Tibial nerve (tissue), 4 donors: ENCODE measurements at regions not wholly inside any gene's neighbourhood (a gene's known extent, or its start where the extent isn't known, plus 50 kb on each side); places are given as distances from the start of the nearest gene placed in this dataset.

ENCODE experiments used
- DNase-seq, 2 donors: peaks; one replicate each; pipeline ENCODE4 v3.0.0-alpha.2; 2019; ENCODE audit warnings: low spot score in 2 of 2
- H3K27ac ChIP-seq, 4 donors: fragments of 200-600 bp; sonication (generic) in 3 of 4; one replicate each; pipeline ENCODE4 v1.5.1; 2017 to 2019; ENCODE audit warnings: mild to moderate bottlenecking in 1 of 4
- H3K27me3 ChIP-seq, 2 donors: fragments of 200-600 bp; sonication (generic) in 1 of 2; one replicate each; pipeline versions ENCODE4 v1.5.1 to v1.6.0; 2017 to 2019
- H3K36me3 ChIP-seq, 3 donors: fragments of 200-600 bp; sonication (generic); one replicate each; pipeline ENCODE4 v1.5.1; 2018 to 2019
- H3K4me1 ChIP-seq, 4 donors: fragments of 200-600 bp; sonication (generic) in 3 of 4; one replicate each; pipeline ENCODE4 v1.5.1; 2017 to 2019
- H3K4me3 ChIP-seq, 4 donors: fragments of 200-600 bp; sonication (generic) in 3 of 4; one replicate each; pipeline ENCODE4 v1.5.1; 2017 to 2019; ENCODE audit warnings: mild to moderate bottlenecking in 1 of 4, moderate library complexity in 1 of 4
- H3K9me3 ChIP-seq, 4 donors: fragments of 200-600 bp; sonication (generic) in 3 of 4; one replicate each; pipeline ENCODE4 v1.5.1; 2017 to 2019
- EP300 ChIP-seq, 2 donors: sonication (generic); formaldehyde crosslinking; IDR thresholded peaks; one replicate each; pipeline ENCODE4 v1.6.1; 2017; ENCODE audit warnings: antibody characterized with exemption in 2 of 2, mild to moderate bottlenecking in 1 of 2
- POLR2A ChIP-seq, 2 donors: fragments of 450-650 bp; IDR thresholded peaks; one replicate each; pipeline ENCODE4 v1.6.1; 2017; ENCODE audit warnings: antibody characterized with exemption in 2 of 2, mild to moderate bottlenecking in 2 of 2, moderate library complexity in 2 of 2
- WGBS, 2 donors: methylation state at CpG; one replicate each; pipeline ENCODE4 v1.1.5; 2018; 5-methylcytosine and 5-hydroxymethylcytosine counted together
- TF ChIP-seq, protein P1 (sequence below), 5 experiments: fragments of 200-600 bp in 3 of 5; fragments of 450-650 bp in 2 of 5; sonication (generic) in 3 of 5; IDR thresholded peaks; one replicate each; pipeline ENCODE4 v1.5.1; 2016 to 2019; ENCODE audit warnings: antibody characterized with exemption in 5 of 5, mild to moderate bottlenecking in 3 of 5, moderate library complexity in 2 of 5

DNA sequence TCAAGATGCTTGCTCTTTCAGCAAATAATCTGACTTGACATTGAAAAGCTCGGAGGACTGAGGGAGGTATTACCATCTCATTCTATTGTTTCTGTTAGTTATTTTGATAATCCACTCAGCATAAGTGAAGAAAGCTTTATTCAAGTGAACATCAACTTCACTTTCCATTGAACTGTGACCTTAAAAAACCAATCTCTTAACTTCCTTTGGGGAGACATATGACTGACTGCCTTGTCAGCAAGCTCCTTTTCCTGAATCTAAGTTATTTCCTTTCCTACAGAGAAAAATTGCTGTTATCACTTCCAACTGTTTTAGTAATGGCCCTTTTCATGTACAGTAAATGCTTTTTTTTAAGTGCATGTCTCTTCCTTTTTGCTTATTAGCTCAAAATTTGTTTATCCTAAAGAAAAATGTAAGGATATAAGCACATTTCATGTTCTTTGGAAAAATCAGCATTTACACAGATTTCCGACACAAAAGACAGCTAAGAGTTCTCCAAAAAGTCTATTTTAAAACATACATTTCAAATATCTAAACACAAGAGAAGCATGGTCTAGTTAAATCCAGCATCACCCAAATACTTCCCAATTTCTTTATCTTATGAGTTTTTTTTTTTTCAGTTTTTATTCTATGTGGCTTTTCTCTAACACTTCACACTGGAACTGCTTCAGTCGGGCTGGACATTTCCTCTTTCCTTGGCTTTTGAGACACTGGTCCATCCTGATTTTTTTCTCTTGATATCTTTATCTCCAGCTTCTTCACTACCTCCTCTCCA lies 117.9 kb upstream of the DAB2 start:
- DNase-seq: no peak
- H3K27ac ChIP-seq: no peak overlapping the region
- H3K4me1 ChIP-seq: peaks cover 0 to 31% (median 0%) of the 10 kb centered on the region in 4 donors
- H3K9me3 ChIP-seq: no peaks in the 10 kb centered on the region
- no peaks in the 10 kb centered on the region for H3K27me3 ChIP-seq
- no peaks in the 10 kb centered on the region for H3K36me3 ChIP-seq
- H3K4me3 ChIP-seq: no peak overlapping the region
- TF ChIP-seq POLR2A (IDR thresholded peaks at IDR 0.05): no peak
- no peak for TF ChIP-seq EP300 (IDR thresholded peaks at IDR 0.05)
- WGBS, 2 donors: 80 to 84% methylated on average over 3 of the region's 3 CpGs

- WGBS, 2 donors: 88 to 91% methylated on average over 5 of the region's 5 CpGs
- TF ChIP-seq EP300 (IDR thresholded peaks at IDR 0.05) (no peak), POLR2A (IDR thresholded peaks at IDR 0.05) (no peak)
- TF ChIP-seq, protein P1, sequence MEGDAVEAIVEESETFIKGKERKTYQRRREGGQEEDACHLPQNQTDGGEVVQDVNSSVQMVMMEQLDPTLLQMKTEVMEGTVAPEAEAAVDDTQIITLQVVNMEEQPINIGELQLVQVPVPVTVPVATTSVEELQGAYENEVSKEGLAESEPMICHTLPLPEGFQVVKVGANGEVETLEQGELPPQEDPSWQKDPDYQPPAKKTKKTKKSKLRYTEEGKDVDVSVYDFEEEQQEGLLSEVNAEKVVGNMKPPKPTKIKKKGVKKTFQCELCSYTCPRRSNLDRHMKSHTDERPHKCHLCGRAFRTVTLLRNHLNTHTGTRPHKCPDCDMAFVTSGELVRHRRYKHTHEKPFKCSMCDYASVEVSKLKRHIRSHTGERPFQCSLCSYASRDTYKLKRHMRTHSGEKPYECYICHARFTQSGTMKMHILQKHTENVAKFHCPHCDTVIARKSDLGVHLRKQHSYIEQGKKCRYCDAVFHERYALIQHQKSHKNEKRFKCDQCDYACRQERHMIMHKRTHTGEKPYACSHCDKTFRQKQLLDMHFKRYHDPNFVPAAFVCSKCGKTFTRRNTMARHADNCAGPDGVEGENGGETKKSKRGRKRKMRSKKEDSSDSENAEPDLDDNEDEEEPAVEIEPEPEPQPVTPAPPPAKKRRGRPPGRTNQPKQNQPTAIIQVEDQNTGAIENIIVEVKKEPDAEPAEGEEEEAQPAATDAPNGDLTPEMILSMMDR (IDR thresholded peaks at IDR 0.05): no peak
- H3K4me3 ChIP-seq: no peak overlapping the region
- no peak for DNase-seq
- H3K36me3 ChIP-seq: no peaks in the 10 kb centered on the region
- H3K4me1 ChIP-seq: peaks cover 0 to 24% (median 0%) of the 10 kb centered on the region in 4 donors
- no peaks in the 10 kb centered on the region for H3K27me3 ChIP-seq
- no peaks in the 10 kb centered on the region for H3K9me3 ChIP-seq
- no peak overlapping the region for H3K27ac ChIP-seq
These were observed 117.1 kb upstream of the DAB2 start for GRCh38 chr5:39541920-39542319.

GRCh38 chr5:39539470-39539869 lies 114.7 kb upstream of the DAB2 start:
- no peaks in the 10 kb centered on the region for H3K27me3 ChIP-seq
- no peak overlapping the region for H3K27ac ChIP-seq
- H3K36me3 ChIP-seq: no peaks in the 10 kb centered on the region
- H3K9me3 ChIP-seq: no peaks in the 10 kb centered on the region
- no peak overlapping the region for H3K4me3 ChIP-seq
- DNase-seq: no peak
- TF ChIP-seq EP300 (IDR thresholded peaks at IDR 0.05) (no peak), POLR2A (IDR thresholded peaks at IDR 0.05) (no peak)
- TF ChIP-seq, protein P1 (IDR thresholded peaks at IDR 0.05): no peak
- H3K4me1 ChIP-seq: peaks cover 0 to 9% (median 0%) of the 10 kb centered on the region in 4 donors
- WGBS, 2 donors: 69% methylated on average over 3 of the region's 3 CpGs

- no peak overlapping the region for H3K4me3 ChIP-seq
- DNase-seq: no peak
- no peak for TF ChIP-seq EP300 (IDR thresholded peaks at IDR 0.05)
- H3K27me3 ChIP-seq: no peaks in the 10 kb centered on the region
- H3K27ac ChIP-seq: no peak overlapping the region
- no peaks in the 10 kb centered on the region for H3K9me3 ChIP-seq
- no peaks in the 10 kb centered on the region for H3K36me3 ChIP-seq
- H3K4me1 ChIP-seq: no peaks in the 10 kb centered on the region
- WGBS, 2 donors: 89 to 96% methylated on average over 3 of the region's 3 CpGs
These were observed 109.9 kb upstream of the DAB2 start for GRCh38 chr5:39534690-39535089.

DNA sequence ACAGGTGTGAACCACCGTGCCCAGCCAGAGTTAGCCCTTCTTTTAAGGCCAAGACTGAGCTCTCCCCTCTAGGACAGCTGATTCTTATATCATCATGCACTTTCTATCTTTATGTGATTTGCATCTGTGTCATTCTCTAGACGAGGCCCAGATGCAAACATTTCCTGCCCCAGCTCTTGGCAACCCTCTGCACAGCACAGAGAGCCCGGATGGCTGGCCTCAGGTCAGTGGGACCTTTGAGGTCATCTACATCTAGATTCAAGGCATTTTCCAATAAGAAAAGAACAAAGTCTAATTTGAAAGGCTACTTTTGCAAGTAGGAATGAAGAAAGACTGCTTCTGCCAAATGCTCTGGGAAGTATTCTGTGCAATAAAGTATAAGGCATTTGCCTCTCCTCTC lies 109.0 kb upstream of the DAB2 start:
- TF ChIP-seq EP300 (IDR thresholded peaks at IDR 0.05): no peak
- TF ChIP-seq, protein P1 (IDR thresholded peaks at IDR 0.05): no peak
- TF ChIP-seq POLR2A (IDR thresholded peaks at IDR 0.05): no peak
- H3K4me1 ChIP-seq: no peaks in the 10 kb centered on the region
- no peak overlapping the region for H3K4me3 ChIP-seq
- no peak for DNase-seq
- no peak overlapping the region for H3K27ac ChIP-seq
- 41 to 52% methylated on average over 3 of the region's 3 CpGs for WGBS, 2 donors
- H3K27me3 ChIP-seq: no peaks in the 10 kb centered on the region
- no peaks in the 10 kb centered on the region for H3K36me3 ChIP-seq
- H3K9me3 ChIP-seq: no peaks in the 10 kb centered on the region

GRCh38 chr5:39532511-39532910 lies 107.7 kb upstream of the DAB2 start:
- no peaks in the 10 kb centered on the region for H3K27me3 ChIP-seq
- no peak for DNase-seq
- H3K4me1 ChIP-seq: peaks cover 0 to under 1% (median 0%) of the 10 kb centered on the region in 4 donors
- H3K4me3 ChIP-seq: no peak overlapping the region
- no peak overlapping the region for H3K27ac ChIP-seq
- no peak for TF ChIP-seq EP300 (IDR thresholded peaks at IDR 0.05)
- TF ChIP-seq POLR2A (IDR thresholded peaks at IDR 0.05): no peak
- TF ChIP-seq, protein P1 (IDR thresholded peaks at IDR 0.05): no peak
- no peaks in the 10 kb centered on the region for H3K9me3 ChIP-seq
- no peaks in the 10 kb centered on the region for H3K36me3 ChIP-seq
